ENCODE measurements at regions not wholly inside any gene's neighbourhood (a gene's known extent, or its start where the extent isn't known, plus 50 kb on each side); places are given as distances from the start of the nearest gene placed in this dataset.
"Not testable (repeated sequence)": the region's sequence is repeated elsewhere in the genome, so short reads cannot be mapped to it uniquely, and the experiment has no call there.

GRCh38 chr1:112855152-112855828 is 100.7 kb downstream of the SLC16A1 start:
- Histone ChIP-seq H2AFZ (no peak overlapping the region), H3K9ac (no peak overlapping the region), H3K27ac (no peak overlapping the region), H3K4me2 (ENCODE audit: low read length) (no peak overlapping the region), H3K9me3 (ENCODE audit: control insufficient read depth, low read length) (no peaks in the 10 kb centered on the region), H3K27me3 (ENCODE audit: control insufficient read depth, insufficient read depth, low read length) (no peaks in the 10 kb centered on the region), H3K4me1 (no peaks in the 10 kb centered on the region), H3K36me3 (ENCODE audit: control insufficient read depth, insufficient read depth, low read length) (no peaks in the 10 kb centered on the region), H3K79me2 (no peaks in the 10 kb centered on the region), H3K4me3 (ENCODE audit: low read depth, low read length) (no peak overlapping the region)
- no peak for TF ChIP-seq CTCF (IDR thresholded peaks at IDR 0.05)

GRCh38 chr1:112854368-112854984 is 101.5 kb downstream of the SLC16A1 start:
- not testable (repeated sequence) for H3K36me3 ChIP-seq (ENCODE audit: control insufficient read depth, insufficient read depth, low read length); H3K79me2 ChIP-seq; H3K9ac ChIP-seq; H3K4me2 ChIP-seq (ENCODE audit: low read length); H3K9me3 ChIP-seq (ENCODE audit: control insufficient read depth, low read length); H3K4me3 ChIP-seq (ENCODE audit: low read depth, low read length); H3K27me3 ChIP-seq (ENCODE audit: control insufficient read depth, insufficient read depth, low read length); H2AFZ ChIP-seq; H3K4me1 ChIP-seq; H3K27ac ChIP-seq

GRCh38 chr1:112853915-112854314 is 102.1 kb downstream of the SLC16A1 start:
- H2AFZ ChIP-seq; H3K27ac ChIP-seq; H3K4me3 ChIP-seq (ENCODE audit: low read depth, low read length); H3K9ac ChIP-seq; H3K27me3 ChIP-seq (ENCODE audit: control insufficient read depth, insufficient read depth, low read length); H3K4me1 ChIP-seq; H3K79me2 ChIP-seq; H3K9me3 ChIP-seq (ENCODE audit: control insufficient read depth, low read length); H3K4me2 ChIP-seq (ENCODE audit: low read length); H3K36me3 ChIP-seq (ENCODE audit: control insufficient read depth, insufficient read depth, low read length): not testable (repeated sequence)

GRCh38 chr1:112852934-112853333 is 103.1 kb downstream of the SLC16A1 start:
- no peak overlapping the region for H3K27ac ChIP-seq
- no peak for TF ChIP-seq CTCF (IDR thresholded peaks at IDR 0.05)
- H3K27me3 ChIP-seq (ENCODE audit: control insufficient read depth, insufficient read depth, low read length), result no peaks in the 10 kb centered on the region
- no peak overlapping the region for H3K9ac ChIP-seq
- no peaks in the 10 kb centered on the region for H3K79me2 ChIP-seq
- H3K4me1 ChIP-seq, result no peaks in the 10 kb centered on the region
- H2AFZ ChIP-seq, result no peak overlapping the region
- no peaks in the 10 kb centered on the region for H3K36me3 ChIP-seq (ENCODE audit: control insufficient read depth, insufficient read depth, low read length)
- H3K4me2 ChIP-seq (ENCODE audit: low read length), result no peak overlapping the region
- H3K9me3 ChIP-seq (ENCODE audit: control insufficient read depth, low read length), result no peaks in the 10 kb centered on the region
- H3K4me3 ChIP-seq (ENCODE audit: low read depth, low read length), result no peak overlapping the region

GRCh38 chr1:112852276-112852675 is 103.7 kb downstream of the SLC16A1 start:
- no peaks in the 10 kb centered on the region for H3K9me3 ChIP-seq (ENCODE audit: control insufficient read depth, low read length)
- H3K9ac ChIP-seq, result no peak overlapping the region
- no peaks in the 10 kb centered on the region for H3K4me1 ChIP-seq
- H3K4me3 ChIP-seq (ENCODE audit: low read depth, low read length), result no peak overlapping the region
- H3K79me2 ChIP-seq, result no peaks in the 10 kb centered on the region
- no peak overlapping the region for H3K27ac ChIP-seq
- no peaks in the 10 kb centered on the region for H3K27me3 ChIP-seq (ENCODE audit: control insufficient read depth, insufficient read depth, low read length)
- no peak for TF ChIP-seq CTCF (IDR thresholded peaks at IDR 0.05)
- no peak overlapping the region for H3K4me2 ChIP-seq (ENCODE audit: low read length)
- H2AFZ ChIP-seq, result no peak overlapping the region
- H3K36me3 ChIP-seq (ENCODE audit: control insufficient read depth, insufficient read depth, low read length), result no peaks in the 10 kb centered on the region

All from parathyroid adenoma (tissue), 2 donors.